ENCODE measurements at regions not wholly inside any gene's neighbourhood (a gene's known extent, or its start where the extent isn't known, plus 50 kb on each side); places are given as distances from the start of the nearest gene placed in this dataset.
"Not testable (repeated sequence)": the region's sequence is repeated elsewhere in the genome, so short reads cannot be mapped to it uniquely, and the experiment has no call there.

- not testable (repeated sequence) for DNase-seq (ENCODE audit: low spot score)
Measured at GRCh38 chr4:52157071-52157470, 106.0 kb downstream of the SPATA18 start.

- DNase-seq (ENCODE audit: low spot score) = no peak
Measured at GRCh38 chr4:52157641-52158316, 106.7 kb downstream of the SPATA18 start.

DNA sequence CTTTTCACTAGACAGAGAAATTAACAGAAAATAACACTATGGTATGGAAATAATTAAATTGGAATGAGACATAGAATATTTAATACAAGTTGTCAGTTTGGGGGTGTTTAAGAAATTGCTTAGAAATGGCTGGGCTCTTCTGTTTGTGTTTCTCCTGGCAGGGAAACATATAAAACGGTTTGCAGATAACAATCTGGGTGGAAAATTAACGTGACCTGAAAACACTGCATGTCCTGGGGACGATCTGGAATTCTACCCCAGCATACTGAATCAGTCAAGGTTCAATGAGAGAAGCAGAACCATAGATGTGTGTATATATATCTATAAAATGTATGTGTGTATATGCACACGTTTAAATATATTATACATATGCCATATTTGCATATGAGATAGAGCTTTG is 109.8 kb downstream of the SPATA18 start:
- DNase-seq (ENCODE audit: low spot score) = no peak

GRCh38 chr4:52164116-52164515 is 113.0 kb downstream of the SPATA18 start:
- no peak for DNase-seq (ENCODE audit: low spot score)

- DNase-seq (ENCODE audit: low spot score) = no peak
Measured at GRCh38 chr4:52172166-52172565, 121.1 kb downstream of the SPATA18 start.

DNA sequence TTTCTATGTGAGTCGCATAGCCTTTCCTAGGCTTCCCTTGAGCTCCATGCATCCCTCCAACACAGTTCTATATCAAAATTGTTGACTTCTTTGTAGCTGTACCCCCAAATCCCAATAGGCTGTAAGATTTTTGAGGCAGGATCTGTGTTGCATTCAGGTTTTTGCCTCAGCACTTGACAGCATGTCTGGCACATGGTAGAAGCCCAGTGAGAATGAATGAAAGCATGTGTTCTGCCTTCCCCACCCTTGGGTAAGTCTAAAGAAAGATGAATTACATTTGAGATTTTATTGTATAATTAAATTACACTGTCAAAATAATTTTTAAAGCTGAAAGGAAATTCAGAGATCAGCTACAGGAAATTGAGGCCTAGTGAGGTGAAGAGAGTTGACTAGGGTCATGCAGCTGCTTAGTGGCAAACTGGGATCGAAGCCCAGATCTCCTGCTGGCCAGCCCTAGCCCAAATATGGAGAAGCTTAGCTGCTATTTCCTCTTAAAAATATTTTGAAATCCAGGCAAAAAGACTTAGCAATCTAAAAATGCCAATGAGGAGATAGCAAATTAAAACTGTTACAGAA is 122.5 kb downstream of the SPATA18 start:
- no peak for DNase-seq (ENCODE audit: low spot score)

DNA sequence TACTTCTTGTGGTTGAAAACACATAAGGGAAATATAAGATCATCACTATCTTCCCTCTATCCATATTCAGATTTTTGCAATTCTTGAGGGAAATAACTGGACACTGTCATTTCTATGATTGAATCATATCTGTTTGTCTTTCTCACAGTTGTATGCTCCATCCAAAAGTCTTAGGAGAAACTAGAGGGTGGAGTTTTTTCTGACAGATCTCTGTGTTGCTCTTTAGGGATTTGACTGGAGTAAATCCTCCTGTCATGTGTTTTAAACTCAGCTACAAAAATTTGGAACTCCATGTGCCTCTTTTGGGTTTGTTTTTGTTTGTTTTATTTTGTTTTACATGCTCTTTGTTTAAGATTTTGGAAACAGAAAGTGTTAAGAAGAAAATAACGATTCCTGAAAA is 136.5 kb downstream of the SPATA18 start:
- DNase-seq (ENCODE audit: low spot score) = no peak

GRCh38 chr4:52192001-52192400 is 140.9 kb downstream of the SPATA18 start:
- no peak for DNase-seq (ENCODE audit: low spot score)

DNA sequence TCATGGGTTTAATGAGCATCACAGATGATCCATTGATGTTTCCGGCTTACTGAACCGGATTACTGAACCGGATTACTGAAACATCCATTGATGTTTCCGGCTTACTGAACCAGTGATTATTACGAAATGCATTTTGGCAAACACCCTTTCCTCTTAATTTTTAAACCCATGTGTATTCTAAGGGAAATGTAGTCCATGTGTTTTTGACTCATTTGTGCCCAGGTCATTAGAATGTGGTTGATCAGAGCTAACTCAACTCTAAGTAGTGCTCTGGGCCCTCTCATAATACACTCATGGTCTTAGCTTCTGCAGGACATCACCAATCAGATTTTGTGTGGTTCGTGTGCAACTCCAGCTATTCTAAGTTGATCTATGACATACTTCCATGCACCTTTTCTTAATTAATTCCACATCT is 141.6 kb downstream of the SPATA18 start:
- DNase-seq (ENCODE audit: low spot score) = no peak

- DNase-seq (ENCODE audit: low spot score) = no peak
Measured at GRCh38 chr4:52195869-52196268, 144.8 kb downstream of the SPATA18 start.

GRCh38 chr4:52196606-52197130 is 145.6 kb downstream of the SPATA18 start:
- DNase-seq (ENCODE audit: low spot score) = no peak

DNA sequence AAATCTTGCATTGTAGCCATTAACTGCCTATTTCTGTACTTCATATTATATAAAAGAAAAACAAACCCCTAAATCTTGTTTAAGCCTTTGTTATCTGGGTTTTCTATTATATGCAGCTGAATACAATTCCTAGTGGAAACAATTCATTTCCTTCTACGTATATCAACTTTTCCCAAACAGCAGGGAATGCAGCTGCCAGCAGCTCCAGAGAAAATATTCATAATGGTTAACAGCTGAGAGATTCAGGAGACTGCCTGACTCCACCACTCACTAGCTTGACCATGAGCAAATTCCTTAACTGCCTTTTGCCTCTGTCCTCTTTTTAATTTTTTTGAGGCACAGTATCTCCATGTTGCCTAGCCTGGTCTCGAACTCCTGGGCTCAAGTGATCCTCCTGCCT is 146.2 kb downstream of the SPATA18 start:
- DNase-seq (ENCODE audit: low spot score) = no peak

DNA sequence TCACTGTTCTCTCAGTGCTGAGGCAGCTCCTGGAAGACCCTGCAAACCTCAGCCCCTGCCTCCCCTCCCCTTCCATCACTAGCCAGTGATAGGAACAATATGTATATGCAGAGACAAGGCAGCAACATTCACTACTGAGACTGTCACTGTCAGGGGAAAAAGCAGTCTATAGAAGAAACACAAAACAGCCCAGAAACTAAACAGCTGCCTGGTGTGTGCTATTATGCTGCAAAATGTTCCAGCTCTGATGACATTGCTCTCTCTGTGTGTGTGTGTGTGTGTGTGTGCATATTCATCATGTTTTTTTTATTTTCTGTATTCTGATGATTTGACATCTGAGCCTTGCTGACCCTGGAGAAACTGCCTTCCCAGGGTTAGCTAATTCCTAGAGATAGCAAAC is 147.2 kb downstream of the SPATA18 start:
- no peak for DNase-seq (ENCODE audit: low spot score)

- DNase-seq (ENCODE audit: low spot score) = no peak
Measured at GRCh38 chr4:52199574-52200338, 148.7 kb downstream of the SPATA18 start.

GRCh38 chr4:52200339-52200725 is 149.2 kb downstream of the SPATA18 start:
- no peak for DNase-seq (ENCODE audit: low spot score)

- DNase-seq (ENCODE audit: low spot score) = no peak
Measured at GRCh38 chr4:52201715-52202114, 150.6 kb downstream of the SPATA18 start.

DNA sequence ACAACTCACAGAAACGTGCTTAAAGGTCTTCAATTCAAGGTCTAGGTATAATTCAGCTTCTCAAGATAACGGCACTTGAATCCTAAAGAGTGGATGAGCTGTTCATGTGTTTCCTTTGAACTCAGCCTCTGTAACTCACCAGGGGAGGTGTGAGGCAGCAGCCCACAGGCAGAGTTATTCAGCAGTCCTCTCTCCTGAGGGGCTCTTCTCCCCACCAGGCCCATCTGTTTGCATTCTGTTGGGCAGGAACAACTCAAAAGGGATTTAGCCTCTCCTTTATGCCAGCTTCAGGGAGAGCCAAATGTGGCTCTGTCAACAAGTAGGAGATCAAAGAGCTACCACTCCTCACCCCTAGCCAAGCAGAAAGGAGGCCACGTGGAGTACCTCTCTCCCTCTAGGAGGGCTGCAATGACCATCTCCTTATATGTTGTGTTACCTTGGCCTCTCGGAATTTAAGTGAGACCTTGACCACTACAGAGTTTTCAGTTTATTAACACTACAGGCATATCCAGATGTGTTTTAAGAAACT is 151.2 kb downstream of the SPATA18 start:
- no peak for DNase-seq (ENCODE audit: low spot score)

GRCh38 chr4:52202931-52203330 is 151.8 kb downstream of the SPATA18 start:
- no peak for DNase-seq (ENCODE audit: low spot score)

DNA sequence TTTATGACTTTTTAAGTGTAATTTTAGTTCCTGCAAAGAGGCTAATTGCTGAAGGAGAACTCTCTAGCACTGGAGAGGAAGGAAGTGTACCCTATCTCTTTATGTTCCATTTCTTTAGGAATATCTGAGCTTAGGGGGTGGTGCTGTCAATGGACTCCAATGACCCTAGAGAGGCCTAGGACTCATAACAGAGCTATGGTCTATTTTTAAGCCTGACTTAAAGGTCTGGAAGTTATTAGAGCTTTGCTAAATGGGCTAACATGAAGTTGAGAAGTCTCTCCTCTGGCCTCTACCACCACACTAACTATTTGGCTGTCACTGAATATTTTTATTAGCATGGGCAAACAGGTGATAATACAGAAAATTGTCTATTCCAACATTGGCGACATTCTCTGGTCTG is 152.2 kb downstream of the SPATA18 start:
- DNase-seq (ENCODE audit: low spot score) = no peak

DNA sequence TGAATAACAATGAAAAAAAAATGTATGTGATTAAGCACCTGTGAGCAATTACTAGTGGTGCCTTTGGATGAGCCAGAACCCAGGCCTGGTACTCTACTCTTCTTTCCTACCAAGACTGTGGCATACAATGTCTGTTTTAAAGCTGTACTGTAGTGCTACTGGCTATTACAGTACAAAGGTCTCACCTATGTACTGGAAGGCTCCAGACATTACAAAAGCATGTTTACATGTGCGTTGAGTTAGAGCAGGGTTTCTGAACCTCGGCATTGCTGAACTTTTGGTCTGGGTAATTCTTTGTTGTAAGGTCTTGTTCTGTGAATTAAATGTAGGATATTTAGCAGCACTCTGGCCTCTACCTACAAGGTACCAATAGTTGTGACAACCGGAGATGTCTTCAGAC is 153.8 kb downstream of the SPATA18 start:
- no peak for DNase-seq (ENCODE audit: low spot score)

DNA sequence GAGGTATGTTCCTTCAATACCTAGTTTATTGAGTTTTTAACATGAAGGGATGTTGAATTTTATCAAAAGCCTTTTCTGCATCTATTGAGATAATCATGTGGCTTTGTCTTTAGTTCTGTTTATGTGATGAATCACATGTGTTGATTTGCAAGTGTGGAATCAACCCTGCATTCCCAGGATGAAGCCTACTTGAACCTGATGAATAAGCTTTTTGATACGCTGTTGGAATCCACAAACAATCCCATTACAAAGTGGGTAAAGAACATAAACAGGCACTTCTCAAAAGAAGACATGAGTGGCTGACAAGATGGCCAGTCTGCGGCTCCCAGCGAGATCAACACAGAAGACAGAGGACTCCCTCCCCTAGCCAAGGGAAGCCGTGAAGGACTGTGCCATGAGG is 156.0 kb downstream of the SPATA18 start:
- not testable (repeated sequence) for DNase-seq (ENCODE audit: low spot score)

GRCh38 chr4:52212702-52213101 is 161.6 kb downstream of the SPATA18 start:
- DNase-seq (ENCODE audit: low spot score) = no peak

GRCh38 chr4:52231526-52231925 is 180.4 kb downstream of the SPATA18 start:
- DNase-seq (ENCODE audit: low spot score) = no peak
